GM10266 (cell line): ENCODE measurements at regions not wholly inside any gene's neighbourhood (a gene's known extent, or its start where the extent isn't known, plus 50 kb on each side); places are given as distances from the start of the nearest gene placed in this dataset.
"Not testable (repeated sequence)": the region's sequence is repeated elsewhere in the genome, so short reads cannot be mapped to it uniquely, and the experiment has no call there.

Experiments used
- DNase-seq: peaks from one replicate; pipeline ENCODE4 v3.0.0; 2012; ENCODE audit errors: extremely low spot score
- CTCF ChIP-seq: IDR thresholded peaks from 2 replicates; pipeline ENCODE4 v1.5.1; 2012; ENCODE audit warnings: mild to moderate bottlenecking, low read depth; ENCODE audit not compliant: control insufficient read depth, insufficient read depth; ENCODE audit errors: missing control alignments

GRCh38 chr2:180699657-180700361 is 280.6 kb upstream of the UBE2E3 start:
- TF ChIP-seq CTCF = no peak
- DNase-seq = no peak

DNA sequence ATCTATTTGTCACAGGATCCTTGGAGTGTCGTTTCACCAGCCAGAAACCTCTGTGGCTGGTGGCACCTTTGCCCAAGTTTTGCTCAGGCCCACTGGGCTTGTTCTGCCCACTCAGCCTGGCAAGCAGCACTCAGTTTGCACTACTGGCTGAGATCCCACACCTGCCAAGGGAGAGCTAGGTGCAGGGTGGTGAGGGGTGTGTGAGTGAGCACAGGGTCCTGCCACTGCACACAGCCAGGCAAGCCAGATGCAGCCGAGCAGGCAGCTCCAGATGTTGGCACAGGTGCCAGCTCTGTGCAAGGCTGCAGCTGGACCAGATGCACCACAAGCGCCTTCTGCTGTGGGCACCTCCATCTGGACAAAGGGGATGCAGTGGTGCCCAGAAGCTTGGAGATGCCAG is 281.7 kb upstream of the UBE2E3 start:
- DNase-seq = no peak
- TF ChIP-seq CTCF = no peak

- TF ChIP-seq CTCF = no peak
- DNase-seq = no peak
Measured at GRCh38 chr2:180695586-180696401, 284.6 kb upstream of the UBE2E3 start.

- no peak for TF ChIP-seq CTCF
- DNase-seq = no peak
Measured at GRCh38 chr2:180694445-180695421, 285.7 kb upstream of the UBE2E3 start.

DNA sequence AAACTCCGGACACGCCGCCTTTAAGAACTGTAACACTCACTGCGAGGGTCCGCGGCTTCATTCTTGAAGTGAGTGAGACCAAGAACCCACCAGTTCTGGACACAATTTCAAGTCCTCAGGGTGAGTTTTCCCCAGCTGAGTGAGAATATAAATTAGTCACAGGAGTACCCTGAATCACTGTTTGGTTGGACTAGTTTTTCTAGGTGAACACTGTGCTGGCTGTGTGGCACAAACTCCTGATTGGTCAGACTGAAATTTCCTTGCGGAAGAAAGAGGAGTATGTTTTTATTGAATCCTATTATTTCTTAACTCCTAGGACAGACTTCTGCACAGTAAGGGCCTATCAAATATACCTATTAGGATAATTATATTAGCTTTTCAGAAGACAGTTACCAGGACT is 288.1 kb upstream of the UBE2E3 start:
- TF ChIP-seq CTCF = no peak

GRCh38 chr2:180691855-180692223 is 288.6 kb upstream of the UBE2E3 start:
- not testable (repeated sequence) for DNase-seq

More for the DNA sequence above, 288.1 kb upstream of the UBE2E3 start:
- no peak for DNase-seq

DNA sequence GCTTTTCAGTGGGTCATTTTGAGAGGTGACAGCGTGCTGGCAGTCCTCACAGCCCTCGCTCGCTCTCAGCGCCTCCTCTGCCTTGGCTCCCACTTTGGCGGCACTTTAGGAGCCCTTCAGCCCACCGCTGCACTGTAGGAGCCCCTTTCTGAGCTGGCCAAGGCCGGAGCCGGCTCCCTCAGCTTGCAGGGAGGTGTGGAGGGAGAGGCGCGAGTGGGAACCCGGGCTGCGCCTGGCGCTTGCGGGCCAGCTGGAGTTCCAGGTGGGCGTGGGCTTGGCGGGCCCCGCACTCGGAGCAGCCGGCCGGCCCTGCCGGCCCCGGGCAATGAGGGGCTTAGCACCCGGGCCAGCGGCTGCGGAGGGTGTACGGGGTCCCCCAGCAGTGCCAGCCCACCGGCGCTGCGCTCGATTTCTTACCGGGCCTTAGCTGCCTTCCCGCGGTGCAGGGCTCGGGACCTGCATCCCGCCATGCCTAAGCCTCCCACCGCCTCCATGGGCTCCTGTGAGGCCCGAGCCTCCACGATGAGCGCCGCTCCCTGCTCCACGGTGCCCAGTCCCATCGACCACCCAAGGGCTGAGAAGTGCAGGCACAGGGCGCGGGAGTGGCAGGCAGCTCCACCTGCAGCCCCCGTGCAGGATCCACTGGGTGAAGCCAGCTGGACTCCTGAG is 289.1 kb upstream of the UBE2E3 start:
- not testable (repeated sequence) for DNase-seq
